Breast epithelium (tissue), 4 donors: ENCODE measurements at regions not wholly inside any gene's neighbourhood (a gene's known extent, or its start where the extent isn't known, plus 50 kb on each side); places are given as distances from the start of the nearest gene placed in this dataset.

Source experiments
- DNase-seq, 2 donors: peaks; one replicate each; pipeline ENCODE4 v3.0.0-alpha.2; 2019; ENCODE audit warnings: low spot score in 2 of 2
- H3K27ac ChIP-seq, 2 donors: fragments of 200-600 bp; sonication (generic) in 1 of 2; one replicate each; pipeline ENCODE4 v1.5.1; 2016 to 2019; ENCODE audit warnings: mild to moderate bottlenecking in 1 of 2
- H3K27me3 ChIP-seq, 2 donors: fragments of 200-600 bp; sonication (generic) in 1 of 2; one replicate each; pipeline versions ENCODE4 v1.5.1 to v1.6.0; 2017 to 2019; ENCODE audit warnings: control low read depth in 1 of 2, mild to moderate bottlenecking in 1 of 2
- H3K36me3 ChIP-seq: fragments of 200-600 bp; one replicate; pipeline ENCODE4 v1.5.1; 2019
- H3K4me1 ChIP-seq, 2 donors: fragments of 200-600 bp; sonication (generic); one replicate each; pipeline ENCODE4 v1.5.1; 2016 to 2019; ENCODE audit warnings: control low read depth in 1 of 2
- H3K4me3 ChIP-seq, 3 donors: fragments of 200-600 bp; sonication (generic); 1 replicate in 2 of 3; 2 replicates in 1 of 3; pipeline ENCODE4 v1.5.1; 2016 to 2019; ENCODE audit warnings: mild to moderate bottlenecking in 3 of 3, moderate library complexity in 2 of 3
- H3K9me3 ChIP-seq, 2 donors: fragments of 200-600 bp; sonication (generic) in 1 of 2; one replicate each; pipeline ENCODE4 v1.5.1; 2016 to 2019; ENCODE audit warnings: control low read depth in 1 of 2
- POLR2A ChIP-seq: fragments of 450-650 bp; IDR thresholded peaks from one replicate; pipeline ENCODE4 v1.6.1; 2016; ENCODE audit warnings: antibody characterized with exemption, mild to moderate bottlenecking, moderate library complexity
- POLR2AphosphoS5 ChIP-seq, 3 donors: sonication (generic); formaldehyde crosslinking; IDR thresholded peaks; one replicate each; pipeline ENCODE4 v1.6.1; 2017; ENCODE audit warnings: antibody characterized with exemption in 3 of 3
- intact Hi-C: fragments of 100-400 bp; cut with DNase I; formaldehyde crosslinking; loops from one replicate; pipeline ENCODE4 v1.15.1; 2023; ENCODE audit warnings: low total_unique reads
- TF ChIP-seq, protein P1 (sequence below), 3 donors: fragments of 450-650 bp; IDR thresholded peaks; one replicate each; pipeline ENCODE4 v1.5.1; 2016 to 2017; ENCODE audit warnings: antibody characterized with exemption in 3 of 3, mild to moderate bottlenecking in 3 of 3, moderate library complexity in 3 of 3

DNA sequence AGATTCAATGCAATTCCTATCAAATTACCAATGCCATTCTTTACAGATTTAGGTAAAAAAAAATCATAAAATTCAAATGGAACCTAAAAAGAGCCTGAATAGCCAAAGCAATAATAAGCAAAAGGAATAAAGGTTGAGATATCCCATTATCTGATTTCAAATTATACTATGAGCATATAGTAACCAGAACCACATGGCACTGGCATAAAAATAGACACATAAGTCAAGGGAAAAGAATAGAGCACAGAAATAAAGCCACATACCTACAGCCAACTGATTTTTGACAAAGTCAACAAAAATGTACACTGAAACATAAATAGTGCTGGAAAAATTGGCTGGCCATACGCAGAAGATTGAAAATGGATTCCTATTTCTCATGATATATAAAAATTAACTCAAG is 853.7 kb downstream of the FAT4 start:
- Histone ChIP-seq H3K27me3 (no peaks in the 10 kb centered on the region), H3K4me1 (no peaks in the 10 kb centered on the region), H3K27ac (no peak overlapping the region), H3K4me3 (no peak overlapping the region), H3K9me3 (peaks cover 0 to 4% of the 10 kb centered on the region in 2 donors), H3K36me3 (no peaks in the 10 kb centered on the region)
- intact Hi-C loops: no loop called here
- no peak for DNase-seq
- TF ChIP-seq POLR2AphosphoS5 (IDR thresholded peaks at IDR 0.05) (no peak), POLR2A (no peak)
- TF ChIP-seq, protein P1, sequence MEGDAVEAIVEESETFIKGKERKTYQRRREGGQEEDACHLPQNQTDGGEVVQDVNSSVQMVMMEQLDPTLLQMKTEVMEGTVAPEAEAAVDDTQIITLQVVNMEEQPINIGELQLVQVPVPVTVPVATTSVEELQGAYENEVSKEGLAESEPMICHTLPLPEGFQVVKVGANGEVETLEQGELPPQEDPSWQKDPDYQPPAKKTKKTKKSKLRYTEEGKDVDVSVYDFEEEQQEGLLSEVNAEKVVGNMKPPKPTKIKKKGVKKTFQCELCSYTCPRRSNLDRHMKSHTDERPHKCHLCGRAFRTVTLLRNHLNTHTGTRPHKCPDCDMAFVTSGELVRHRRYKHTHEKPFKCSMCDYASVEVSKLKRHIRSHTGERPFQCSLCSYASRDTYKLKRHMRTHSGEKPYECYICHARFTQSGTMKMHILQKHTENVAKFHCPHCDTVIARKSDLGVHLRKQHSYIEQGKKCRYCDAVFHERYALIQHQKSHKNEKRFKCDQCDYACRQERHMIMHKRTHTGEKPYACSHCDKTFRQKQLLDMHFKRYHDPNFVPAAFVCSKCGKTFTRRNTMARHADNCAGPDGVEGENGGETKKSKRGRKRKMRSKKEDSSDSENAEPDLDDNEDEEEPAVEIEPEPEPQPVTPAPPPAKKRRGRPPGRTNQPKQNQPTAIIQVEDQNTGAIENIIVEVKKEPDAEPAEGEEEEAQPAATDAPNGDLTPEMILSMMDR (IDR thresholded peaks at IDR 0.05): no peak

DNA sequence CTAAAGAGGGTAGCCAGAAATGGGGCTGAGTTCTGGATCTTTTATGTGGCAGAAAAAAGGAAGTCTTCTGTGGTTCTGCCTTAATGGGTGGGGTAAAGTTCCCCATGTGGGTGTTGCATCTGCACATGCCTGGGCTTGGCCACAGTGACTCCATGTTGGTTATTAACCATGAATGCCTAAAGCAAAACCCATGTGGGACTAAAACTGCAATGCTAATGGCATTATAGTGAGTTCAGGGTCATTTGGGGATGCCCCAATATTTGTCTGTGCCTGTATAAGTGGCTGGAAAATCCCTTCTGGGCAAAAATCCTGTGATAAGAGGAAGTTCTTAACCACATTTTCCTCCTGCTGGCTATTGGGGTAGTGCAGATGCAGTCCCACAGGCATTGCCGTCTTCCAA is 857.4 kb downstream of the FAT4 start:
- Histone ChIP-seq H3K36me3 (no peaks in the 10 kb centered on the region), H3K27ac (no peak overlapping the region), H3K9me3 (peaks cover 0 to 4% of the 10 kb centered on the region in 2 donors), H3K4me3 (no peak overlapping the region), H3K4me1 (no peaks in the 10 kb centered on the region), H3K27me3 (no peaks in the 10 kb centered on the region)
- TF ChIP-seq POLR2AphosphoS5 (IDR thresholded peaks at IDR 0.05) (no peak), POLR2A (no peak)
- TF ChIP-seq, protein P1 (IDR thresholded peaks at IDR 0.05): no peak
- intact Hi-C loops: loop anchor here (5.0 kb wide), 1 partner anchor 120 kb away; no protein-coding TSS in a partner anchor
- DNase-seq: no peak

DNA sequence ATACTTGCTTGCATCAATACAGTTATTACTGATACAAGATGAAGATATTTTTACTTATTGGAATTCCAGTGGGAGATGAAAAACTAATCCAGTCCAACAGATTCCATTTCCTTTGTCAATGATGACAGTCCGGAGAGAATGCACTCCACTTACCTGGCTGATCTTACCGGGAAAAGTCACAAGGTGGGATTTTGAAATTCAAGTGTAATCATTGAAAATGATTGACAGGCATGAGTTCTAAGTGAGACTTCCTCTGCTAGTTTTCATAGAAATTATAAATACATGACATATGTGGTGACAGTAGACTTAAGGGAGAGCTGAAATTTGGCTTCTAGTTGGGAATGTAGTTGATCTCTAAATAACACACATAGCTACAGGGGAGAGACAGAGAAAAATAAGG is 859.9 kb downstream of the FAT4 start:
- H3K9me3 ChIP-seq: peaks cover 0 to 4% of the 10 kb centered on the region in 2 donors
- no peaks in the 10 kb centered on the region for H3K4me1 ChIP-seq
- intact Hi-C loops: loop anchor here (5.0 kb wide), 1 partner anchor 118 kb away; no protein-coding TSS in a partner anchor
- TF ChIP-seq POLR2AphosphoS5 (IDR thresholded peaks at IDR 0.05): no peak
- no peak for TF ChIP-seq POLR2A
- TF ChIP-seq, protein P1 (IDR thresholded peaks at IDR 0.05): no peak
- no peaks in the 10 kb centered on the region for H3K36me3 ChIP-seq
- no peak overlapping the region for H3K27ac ChIP-seq
- no peak for DNase-seq
- no peak overlapping the region for H3K4me3 ChIP-seq
- no peaks in the 10 kb centered on the region for H3K27me3 ChIP-seq

DNA sequence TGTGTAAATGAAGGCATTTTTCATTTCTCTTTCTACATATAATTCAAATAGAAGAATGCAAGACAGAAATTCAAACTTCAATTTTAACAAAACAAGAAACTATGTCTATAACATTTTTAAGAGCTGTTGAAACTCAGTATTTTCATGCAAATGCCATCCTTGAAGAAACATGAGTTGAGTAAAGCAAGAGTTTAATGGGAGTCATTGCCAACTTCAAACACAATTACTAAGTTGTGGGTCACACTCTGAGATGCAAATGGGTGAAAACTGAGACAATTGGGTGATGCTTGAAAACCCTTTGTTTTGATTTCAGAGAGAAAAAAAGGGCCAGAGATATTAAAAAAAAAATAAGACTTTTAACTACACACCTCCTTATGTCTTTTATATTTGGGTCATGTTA is 865.9 kb downstream of the FAT4 start:
- no peak overlapping the region for H3K4me3 ChIP-seq
- TF ChIP-seq, protein P1 (IDR thresholded peaks at IDR 0.05): no peak
- TF ChIP-seq POLR2A: no peak
- no peak for TF ChIP-seq POLR2AphosphoS5 (IDR thresholded peaks at IDR 0.05)
- intact Hi-C loops: no loop called here
- H3K27me3 ChIP-seq: no peaks in the 10 kb centered on the region
- H3K27ac ChIP-seq: no peak overlapping the region
- H3K4me1 ChIP-seq: no peaks in the 10 kb centered on the region
- no peaks in the 10 kb centered on the region for H3K36me3 ChIP-seq
- H3K9me3 ChIP-seq: no peaks in the 10 kb centered on the region
- no peak for DNase-seq

DNA sequence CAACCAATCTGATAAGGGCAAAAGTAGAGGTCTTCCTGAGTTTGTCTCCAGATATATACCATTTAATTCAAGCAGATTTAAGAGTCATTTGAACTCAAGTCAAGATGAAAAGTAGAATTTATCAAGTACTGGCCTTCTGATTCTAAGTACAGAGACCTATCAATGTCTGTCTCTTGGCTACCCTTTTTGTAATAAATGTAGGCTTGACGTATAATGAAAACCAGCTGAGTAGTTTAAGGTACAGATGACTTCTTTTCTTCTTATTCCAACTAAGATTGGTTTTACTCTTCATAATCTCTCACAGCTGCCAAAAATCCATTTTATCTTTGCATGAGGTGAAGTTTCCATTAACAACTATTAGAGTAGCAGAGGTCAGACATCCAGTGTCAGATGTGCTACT is 867.6 kb downstream of the FAT4 start:
- TF ChIP-seq, protein P1 (IDR thresholded peaks at IDR 0.05): no peak
- TF ChIP-seq POLR2AphosphoS5 (IDR thresholded peaks at IDR 0.05) (no peak), POLR2A (no peak)
- Histone ChIP-seq H3K36me3 (no peaks in the 10 kb centered on the region), H3K27ac (no peak overlapping the region), H3K4me1 (no peaks in the 10 kb centered on the region), H3K4me3 (no peak overlapping the region), H3K9me3 (no peaks in the 10 kb centered on the region), H3K27me3 (no peaks in the 10 kb centered on the region)
- intact Hi-C loops: no loop called here
- DNase-seq: no peak
